Loucy (cell line): ENCODE measurements at regions not wholly inside any gene's neighbourhood (a gene's known extent, or its start where the extent isn't known, plus 50 kb on each side); places are given as distances from the start of the nearest gene placed in this dataset.

Experiments
- H2AFZ ChIP-seq: fragments of 200-600 bp; sonication (generic); 2 replicates; pipeline ENCODE4 v1.6.0; 2016; ENCODE audit warnings: antibody characterized with exemption, mild to moderate bottlenecking, low read length, moderate library complexity
- H3F3A ChIP-seq: fragments of 200-600 bp; 2 replicates; pipeline ENCODE4 v1.6.0; 2016; ENCODE audit warnings: antibody characterized with exemption, low read depth, mild to moderate bottlenecking
- H3K27me3 ChIP-seq: fragments of 200-600 bp; sonication (generic); 2 replicates; pipeline ENCODE4 v1.6.1; 2014; ENCODE audit warnings: low read length, mild to moderate bottlenecking; ENCODE audit not compliant: insufficient read depth, poor library complexity, severe bottlenecking
- H3K36me3 ChIP-seq: fragments of 200-600 bp; sonication (generic); 2 replicates; pipeline ENCODE4 v1.6.1; 2016; ENCODE audit warnings: low read length; ENCODE audit not compliant: insufficient read depth
- H3K4me1 ChIP-seq: fragments of 200-600 bp; sonication (generic); 2 replicates; pipeline ENCODE4 v1.5.1; 2014; ENCODE audit warnings: low read length, mild to moderate bottlenecking; ENCODE audit not compliant: insufficient read depth, poor library complexity, severe bottlenecking
- H3K4me2 ChIP-seq: fragments of 200-600 bp; sonication (generic); 2 replicates; pipeline ENCODE4 v1.6.0; 2014; ENCODE audit warnings: antibody characterized with exemption, low read length, low read depth, mild to moderate bottlenecking; ENCODE audit not compliant: poor library complexity, severe bottlenecking
- H3K4me3 ChIP-seq: fragments of 200-600 bp; sonication (generic); 2 replicates; pipeline ENCODE4 v1.5.1; 2014; ENCODE audit warnings: low read length, mild to moderate bottlenecking, mixed read lengths; ENCODE audit not compliant: poor library complexity, severe bottlenecking
- H3K79me2 ChIP-seq: fragments of 200-600 bp; sonication (generic); 2 replicates; pipeline ENCODE4 v1.6.1; 2014; ENCODE audit warnings: low read length; ENCODE audit not compliant: insufficient read depth
- H3K9ac ChIP-seq: fragments of 200-600 bp; sonication (generic); 2 replicates; pipeline ENCODE4 v1.6.0; 2014; ENCODE audit warnings: mild to moderate bottlenecking, low read depth, low read length, moderate library complexity; ENCODE audit not compliant: poor library complexity, severe bottlenecking
- H3K9me2 ChIP-seq: fragments of 200-600 bp; sonication (generic); replicated peaks from 2 replicates; pipeline ENCODE4 v1.6.1; 2016; ENCODE audit warnings: low read depth, low read length, mixed read lengths
- H3K9me3 ChIP-seq: fragments of 200-600 bp; sonication (generic); 2 replicates; pipeline ENCODE4 v1.6.1; 2014; ENCODE audit warnings: mild to moderate bottlenecking, antibody characterized with exemption, low read length, low read depth; ENCODE audit not compliant: insufficient read depth
- H4K20me1 ChIP-seq: fragments of 200-600 bp; sonication (generic); 2 replicates; pipeline ENCODE4 v1.6.0; 2014; ENCODE audit warnings: antibody characterized with exemption, low read length, mild to moderate bottlenecking; ENCODE audit not compliant: insufficient read depth, poor library complexity, severe bottlenecking
- EZH2phosphoT487 ChIP-seq: fragments of 200-600 bp; IDR thresholded peaks from 2 replicates; pipeline ENCODE4 v1.6.1; 2018; ENCODE audit warnings: antibody characterized with exemption, mild to moderate bottlenecking, moderate library complexity, borderline replicate concordance
- TF ChIP-seq, protein P1 (sequence below): fragments of 200-600 bp; sonication (generic); conservative IDR thresholded peaks from 2 replicates; pipeline ENCODE4 v1.5.1; 2014; ENCODE audit warnings: mild to moderate bottlenecking, antibody characterized with exemption, low read length

- Histone ChIP-seq H3K9me2 (no peaks in the 10 kb centered on the region), H2AFZ (no peak overlapping the region), H3F3A (no peaks in the 10 kb centered on the region), H3K4me1 (no peaks in the 10 kb centered on the region), H3K9me3 (0 out of 2 replicates have a peak, but pooled peaks cover 4% of the 10 kb centered on the region), H3K4me2 (no peak overlapping the region), H3K4me3 (no peak overlapping the region), H3K36me3 (no peaks in the 10 kb centered on the region), H3K9ac (no peak overlapping the region), H3K27me3 (no peaks in the 10 kb centered on the region), H4K20me1 (no peaks in the 10 kb centered on the region), H3K79me2 (no peaks in the 10 kb centered on the region)
- TF ChIP-seq EZH2phosphoT487 = no peak
- TF ChIP-seq, protein P1, sequence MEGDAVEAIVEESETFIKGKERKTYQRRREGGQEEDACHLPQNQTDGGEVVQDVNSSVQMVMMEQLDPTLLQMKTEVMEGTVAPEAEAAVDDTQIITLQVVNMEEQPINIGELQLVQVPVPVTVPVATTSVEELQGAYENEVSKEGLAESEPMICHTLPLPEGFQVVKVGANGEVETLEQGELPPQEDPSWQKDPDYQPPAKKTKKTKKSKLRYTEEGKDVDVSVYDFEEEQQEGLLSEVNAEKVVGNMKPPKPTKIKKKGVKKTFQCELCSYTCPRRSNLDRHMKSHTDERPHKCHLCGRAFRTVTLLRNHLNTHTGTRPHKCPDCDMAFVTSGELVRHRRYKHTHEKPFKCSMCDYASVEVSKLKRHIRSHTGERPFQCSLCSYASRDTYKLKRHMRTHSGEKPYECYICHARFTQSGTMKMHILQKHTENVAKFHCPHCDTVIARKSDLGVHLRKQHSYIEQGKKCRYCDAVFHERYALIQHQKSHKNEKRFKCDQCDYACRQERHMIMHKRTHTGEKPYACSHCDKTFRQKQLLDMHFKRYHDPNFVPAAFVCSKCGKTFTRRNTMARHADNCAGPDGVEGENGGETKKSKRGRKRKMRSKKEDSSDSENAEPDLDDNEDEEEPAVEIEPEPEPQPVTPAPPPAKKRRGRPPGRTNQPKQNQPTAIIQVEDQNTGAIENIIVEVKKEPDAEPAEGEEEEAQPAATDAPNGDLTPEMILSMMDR = no peak
Observed at GRCh38 chr7:155178096-155178495, 108.0 kb downstream of the HTR5A start.

GRCh38 chr7:155181768-155182167 lies 111.6 kb downstream of the HTR5A start:
- no peak for TF ChIP-seq EZH2phosphoT487
- TF ChIP-seq, protein P1 = no peak
- Histone ChIP-seq H3K9me2 (no peaks in the 10 kb centered on the region), H3K4me1 (no peaks in the 10 kb centered on the region), H3K9me3 (peaks cover 24% of the 10 kb centered on the region; the same call in 1 of the 2 replicates), H3K36me3 (no peaks in the 10 kb centered on the region), H4K20me1 (no peaks in the 10 kb centered on the region), H3K27me3 (no peaks in the 10 kb centered on the region), H3K4me2 (no peak overlapping the region), H3F3A (no peaks in the 10 kb centered on the region), H2AFZ (no peak overlapping the region), H3K4me3 (no peak overlapping the region), H3K9ac (no peak overlapping the region), H3K79me2 (no peaks in the 10 kb centered on the region)

- Histone ChIP-seq H3K9me3 (peaks cover 30% of the 10 kb centered on the region; the same call in 1 of the 2 replicates), H3K4me3 (no peak overlapping the region), H3K9ac (no peak overlapping the region), H4K20me1 (no peaks in the 10 kb centered on the region), H3K4me1 (no peaks in the 10 kb centered on the region), H2AFZ (no peak overlapping the region), H3K9me2 (no peaks in the 10 kb centered on the region), H3K27me3 (no peaks in the 10 kb centered on the region), H3K4me2 (no peak overlapping the region), H3F3A (no peaks in the 10 kb centered on the region), H3K36me3 (no peaks in the 10 kb centered on the region), H3K79me2 (no peaks in the 10 kb centered on the region)
- TF ChIP-seq, protein P1 = no peak
- no peak for TF ChIP-seq EZH2phosphoT487
Observed at GRCh38 chr7:155182406-155182970, 112.4 kb downstream of the HTR5A start.
